Transverse colon (tissue), 4 donors: ENCODE measurements at regions not wholly inside any gene's neighbourhood (a gene's known extent, or its start where the extent isn't known, plus 50 kb on each side); places are given as distances from the start of the nearest gene placed in this dataset.

Experiments
- POLR2A ChIP-seq: fragments of 450-650 bp; IDR thresholded peaks from one replicate; pipeline ENCODE4 v1.6.1; 2016; ENCODE audit warnings: antibody characterized with exemption, mild to moderate bottlenecking, moderate library complexity
- POLR2AphosphoS5 ChIP-seq, 3 donors: sonication (generic); formaldehyde crosslinking; IDR thresholded peaks; one replicate each; pipeline ENCODE4 v1.6.1; 2016; ENCODE audit warnings: antibody characterized with exemption in 3 of 3
- TF ChIP-seq, protein P1 (sequence below), 5 experiments: fragments of 200-600 bp in 3 of 5; fragments of 450-650 bp in 2 of 5; sonication (generic) in 3 of 5; IDR thresholded peaks; 1 replicate in 2 of 5; 2 replicates in 3 of 5; pipeline ENCODE4 v1.5.1; 2016 to 2017; ENCODE audit warnings: antibody characterized with exemption in 5 of 5, inconsistent platforms in 3 of 5, mild to moderate bottlenecking in 2 of 5, moderate library complexity in 1 of 5

- TF ChIP-seq POLR2AphosphoS5 (IDR thresholded peaks at IDR 0.05) = no peak
- TF ChIP-seq, protein P1, sequence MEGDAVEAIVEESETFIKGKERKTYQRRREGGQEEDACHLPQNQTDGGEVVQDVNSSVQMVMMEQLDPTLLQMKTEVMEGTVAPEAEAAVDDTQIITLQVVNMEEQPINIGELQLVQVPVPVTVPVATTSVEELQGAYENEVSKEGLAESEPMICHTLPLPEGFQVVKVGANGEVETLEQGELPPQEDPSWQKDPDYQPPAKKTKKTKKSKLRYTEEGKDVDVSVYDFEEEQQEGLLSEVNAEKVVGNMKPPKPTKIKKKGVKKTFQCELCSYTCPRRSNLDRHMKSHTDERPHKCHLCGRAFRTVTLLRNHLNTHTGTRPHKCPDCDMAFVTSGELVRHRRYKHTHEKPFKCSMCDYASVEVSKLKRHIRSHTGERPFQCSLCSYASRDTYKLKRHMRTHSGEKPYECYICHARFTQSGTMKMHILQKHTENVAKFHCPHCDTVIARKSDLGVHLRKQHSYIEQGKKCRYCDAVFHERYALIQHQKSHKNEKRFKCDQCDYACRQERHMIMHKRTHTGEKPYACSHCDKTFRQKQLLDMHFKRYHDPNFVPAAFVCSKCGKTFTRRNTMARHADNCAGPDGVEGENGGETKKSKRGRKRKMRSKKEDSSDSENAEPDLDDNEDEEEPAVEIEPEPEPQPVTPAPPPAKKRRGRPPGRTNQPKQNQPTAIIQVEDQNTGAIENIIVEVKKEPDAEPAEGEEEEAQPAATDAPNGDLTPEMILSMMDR (IDR thresholded peaks at IDR 0.05) = no peak
- no peak for TF ChIP-seq POLR2A
Measured at GRCh38 chr12:4214877-4215228, 58.7 kb upstream of the CCND2 start.
